Smooth muscle cell (in vitro differentiated cells): ENCODE measurements at regions not wholly inside any gene's neighbourhood (a gene's known extent, or its start where the extent isn't known, plus 50 kb on each side); places are given as distances from the start of the nearest gene placed in this dataset.

Experiments used
- DNase-seq: peaks from one replicate; lab custom pipeline; 2025; ENCODE audit not compliant: unreplicated experiment; lab: John Stamatoyannopoulos, UW
- H2AFZ ChIP-seq: fragments of 200-600 bp; sonication (generic); 2 replicates; pipeline ENCODE4 v1.6.0; 2016; ENCODE audit warnings: antibody characterized with exemption, low read depth, mild to moderate bottlenecking
- H3F3A ChIP-seq: fragments of 200-600 bp; sonication (generic); 2 replicates; pipeline ENCODE4 v1.6.0; 2017; ENCODE audit warnings: antibody characterized with exemption, low read depth
- H3K27ac ChIP-seq: fragments of 200-600 bp; sonication (generic); 2 replicates; pipeline ENCODE4 v1.5.1; 2016; ENCODE audit warnings: low read depth, mild to moderate bottlenecking
- H3K27me3 ChIP-seq: fragments of 200-600 bp; sonication (generic); 2 replicates; pipeline ENCODE4 v1.6.1; 2016; ENCODE audit warnings: low read depth, mild to moderate bottlenecking
- H3K36me3 ChIP-seq: fragments of 200-600 bp; sonication (generic); 2 replicates; pipeline ENCODE4 v1.5.1; 2016; ENCODE audit warnings: low read depth
- H3K4me1 ChIP-seq: fragments of 200-600 bp; sonication (generic); 2 replicates; pipeline ENCODE4 v1.5.1; 2016; ENCODE audit warnings: low read depth
- H3K4me2 ChIP-seq: fragments of 200-600 bp; sonication (generic); 2 replicates; pipeline ENCODE4 v1.6.0; 2016; ENCODE audit warnings: mild to moderate bottlenecking
- H3K4me3 ChIP-seq: fragments of 200-600 bp; sonication (generic); 2 replicates; pipeline ENCODE4 v1.5.1; 2016; ENCODE audit warnings: mild to moderate bottlenecking
- H3K79me2 ChIP-seq: fragments of 200-600 bp; sonication (generic); 2 replicates; pipeline ENCODE4 v1.6.0; 2016; ENCODE audit warnings: low read depth, mild to moderate bottlenecking
- H3K9ac ChIP-seq: fragments of 200-600 bp; sonication (generic); 2 replicates; pipeline ENCODE4 v1.6.0; 2016; ENCODE audit warnings: low read depth
- H3K9me3 ChIP-seq: fragments of 200-600 bp; sonication (generic); replicated peaks from 2 replicates; pipeline ENCODE4 v1.5.1; 2016; ENCODE audit warnings: low read depth
- H4K20me1 ChIP-seq: fragments of 200-600 bp; sonication (generic); 2 replicates; pipeline ENCODE4 v1.6.0; 2016; ENCODE audit warnings: low read depth
- WGBS: methylation state at CpG from one replicate; pipeline ENCODE4 v1.1.7; 2016; ENCODE audit warnings: low lambda C conversion rate; 5-methylcytosine and 5-hydroxymethylcytosine counted together
- TF ChIP-seq, protein P1 (sequence below): fragments of 200-600 bp; sonication (generic); IDR thresholded peaks from 2 replicates; pipeline ENCODE4 v1.5.1; 2017; ENCODE audit warnings: borderline replicate concordance, mild to moderate bottlenecking, antibody characterized with exemption; ENCODE audit not compliant: insufficient read depth, poor library complexity, severe bottlenecking

DNA sequence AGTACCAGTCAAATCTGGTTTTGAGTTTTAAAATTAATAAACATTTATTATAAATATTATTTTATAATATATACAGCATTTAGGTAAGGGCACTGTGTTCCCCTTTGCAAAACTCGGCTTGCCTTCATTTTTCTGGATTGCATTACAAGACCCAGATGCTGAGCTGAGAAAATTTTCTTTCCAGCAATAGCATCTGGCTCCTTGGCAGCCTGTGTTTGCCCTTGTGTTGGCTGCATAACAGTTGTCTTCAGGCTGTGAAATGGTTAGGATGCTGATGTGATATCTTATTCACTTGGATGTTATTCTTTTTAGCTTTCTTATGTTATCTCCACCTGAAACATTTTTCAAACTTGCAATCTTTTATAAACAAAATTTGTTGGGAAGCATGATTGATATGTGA is 784.4 kb downstream of the DACH1 start:
- Histone ChIP-seq H3K27ac (no peak overlapping the region), H3K9ac (no peak overlapping the region), H3K9me3 (no peaks in the 10 kb centered on the region), H3K4me3 (no peak overlapping the region), H2AFZ (no peak overlapping the region), H3K36me3 (no peaks in the 10 kb centered on the region), H3K4me1 (no peaks in the 10 kb centered on the region), H3K27me3 (no peaks in the 10 kb centered on the region), H3K79me2 (no peaks in the 10 kb centered on the region), H3K4me2 (no peak overlapping the region), H3F3A (no peaks in the 10 kb centered on the region), H4K20me1 (no peaks in the 10 kb centered on the region)
- DNase-seq = no peak
- TF ChIP-seq, protein P1, sequence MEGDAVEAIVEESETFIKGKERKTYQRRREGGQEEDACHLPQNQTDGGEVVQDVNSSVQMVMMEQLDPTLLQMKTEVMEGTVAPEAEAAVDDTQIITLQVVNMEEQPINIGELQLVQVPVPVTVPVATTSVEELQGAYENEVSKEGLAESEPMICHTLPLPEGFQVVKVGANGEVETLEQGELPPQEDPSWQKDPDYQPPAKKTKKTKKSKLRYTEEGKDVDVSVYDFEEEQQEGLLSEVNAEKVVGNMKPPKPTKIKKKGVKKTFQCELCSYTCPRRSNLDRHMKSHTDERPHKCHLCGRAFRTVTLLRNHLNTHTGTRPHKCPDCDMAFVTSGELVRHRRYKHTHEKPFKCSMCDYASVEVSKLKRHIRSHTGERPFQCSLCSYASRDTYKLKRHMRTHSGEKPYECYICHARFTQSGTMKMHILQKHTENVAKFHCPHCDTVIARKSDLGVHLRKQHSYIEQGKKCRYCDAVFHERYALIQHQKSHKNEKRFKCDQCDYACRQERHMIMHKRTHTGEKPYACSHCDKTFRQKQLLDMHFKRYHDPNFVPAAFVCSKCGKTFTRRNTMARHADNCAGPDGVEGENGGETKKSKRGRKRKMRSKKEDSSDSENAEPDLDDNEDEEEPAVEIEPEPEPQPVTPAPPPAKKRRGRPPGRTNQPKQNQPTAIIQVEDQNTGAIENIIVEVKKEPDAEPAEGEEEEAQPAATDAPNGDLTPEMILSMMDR = no peak
- 61% methylated on average over 1 of the region's 1 CpG for WGBS

DNA sequence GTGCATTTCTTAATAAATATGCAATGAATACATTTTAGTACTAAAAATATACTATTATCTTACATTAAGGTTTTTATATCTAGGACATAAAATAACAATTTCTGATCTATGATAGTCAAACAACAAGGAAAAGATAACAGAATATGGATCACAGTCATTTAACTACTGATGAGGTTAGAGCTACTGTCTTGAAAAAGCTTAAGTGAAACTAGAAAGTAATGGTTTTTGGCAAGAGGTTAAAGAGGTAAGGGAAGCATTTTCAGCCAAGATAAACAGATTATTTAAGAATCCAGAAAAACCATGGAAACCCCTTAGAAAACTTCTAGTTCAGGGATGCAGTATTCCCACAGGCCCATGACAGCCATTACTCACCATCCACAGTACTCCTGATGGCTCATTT is 787.4 kb downstream of the DACH1 start:
- no peaks in the 10 kb centered on the region for H3K9me3 ChIP-seq
- no peak overlapping the region for H2AFZ ChIP-seq
- peaks cover 8% of the 10 kb centered on the region for H3K4me1 ChIP-seq
- H3K79me2 ChIP-seq = no peaks in the 10 kb centered on the region
- no peaks in the 10 kb centered on the region for H3F3A ChIP-seq
- no peak overlapping the region for H3K4me2 ChIP-seq
- TF ChIP-seq, protein P1 = no peak
- no peaks in the 10 kb centered on the region for H3K27me3 ChIP-seq
- H3K9ac ChIP-seq = no peak overlapping the region
- no peaks in the 10 kb centered on the region for H3K36me3 ChIP-seq
- no peak overlapping the region for H3K27ac ChIP-seq
- H4K20me1 ChIP-seq = no peaks in the 10 kb centered on the region
- no peak overlapping the region for H3K4me3 ChIP-seq
- no peak for DNase-seq

DNA sequence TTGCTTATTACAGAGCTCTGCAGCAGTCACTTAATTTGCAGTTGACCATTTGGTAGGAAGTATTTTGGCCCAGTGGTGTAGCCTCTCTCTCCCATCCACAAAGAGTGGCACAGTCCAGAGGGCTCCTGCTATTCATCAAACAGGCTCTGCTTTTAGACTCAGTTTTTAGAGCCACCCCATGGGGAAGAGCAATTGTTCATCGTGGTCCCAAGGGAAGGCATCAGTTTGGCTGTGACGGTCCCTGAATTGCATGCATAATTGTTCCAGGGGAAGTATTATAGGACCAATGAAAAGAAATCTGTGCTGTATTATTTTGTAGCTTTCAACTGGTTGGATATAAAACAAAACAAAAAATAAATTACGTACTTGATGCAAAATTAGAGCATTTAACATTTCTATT is 799.0 kb downstream of the DACH1 start:
- H3K36me3 ChIP-seq = no peaks in the 10 kb centered on the region
- WGBS = 97% methylated on average over 3 of the region's 3 CpGs
- TF ChIP-seq, protein P1 = no peak

DNA sequence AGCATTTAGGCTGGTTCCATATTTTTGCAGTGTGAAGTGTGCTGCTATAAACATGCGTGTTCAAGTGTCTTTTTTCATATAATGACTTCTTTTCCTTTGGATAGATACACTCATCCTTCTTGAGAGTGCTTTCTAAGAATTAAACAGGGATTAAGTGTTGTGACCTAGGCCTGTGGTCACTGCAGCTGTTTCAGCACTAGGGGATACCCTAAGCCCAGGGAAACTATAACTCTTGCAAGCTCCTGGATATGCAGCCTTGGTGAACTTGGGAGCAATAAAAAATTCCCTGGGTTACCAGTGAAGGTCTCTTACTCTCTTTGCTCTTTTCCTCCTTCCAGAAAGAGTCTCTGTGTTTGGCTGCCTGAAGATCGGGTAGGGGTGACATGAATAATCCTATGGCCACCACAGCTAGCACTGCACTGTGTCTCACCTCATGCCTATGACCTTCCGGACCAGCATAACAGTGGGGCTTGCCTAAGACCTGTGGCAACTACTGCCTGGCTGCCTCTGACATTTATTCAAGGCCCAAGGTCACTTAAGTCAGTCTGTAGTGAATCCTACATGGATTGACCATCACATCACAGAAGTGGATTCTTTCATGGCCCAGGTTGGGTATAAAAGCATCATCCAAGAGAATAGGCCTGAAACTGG is 799.7 kb downstream of the DACH1 start:
- no peaks in the 10 kb centered on the region for H4K20me1 ChIP-seq
- no peaks in the 10 kb centered on the region for H3K9me3 ChIP-seq
- no peaks in the 10 kb centered on the region for H3K4me1 ChIP-seq
- 87% methylated on average over 3 of the region's 3 CpGs for WGBS
- H3F3A ChIP-seq = no peaks in the 10 kb centered on the region
- no peak overlapping the region for H3K27ac ChIP-seq
- no peak overlapping the region for H2AFZ ChIP-seq
- no peaks in the 10 kb centered on the region for H3K27me3 ChIP-seq
- no peak overlapping the region for H3K4me3 ChIP-seq
- DNase-seq = no peak
- TF ChIP-seq, protein P1 = no peak
- no peaks in the 10 kb centered on the region for H3K79me2 ChIP-seq
- no peak overlapping the region for H3K9ac ChIP-seq
- no peak overlapping the region for H3K4me2 ChIP-seq
- no peaks in the 10 kb centered on the region for H3K36me3 ChIP-seq

More for the DNA sequence above, 799.0 kb downstream of the DACH1 start:
- Histone ChIP-seq H3K9ac (no peak overlapping the region), H3K4me2 (no peak overlapping the region), H3K4me1 (peaks cover 3% of the 10 kb centered on the region), H2AFZ (no peak overlapping the region), H3K27ac (no peak overlapping the region), H3F3A (no peaks in the 10 kb centered on the region), H3K27me3 (no peaks in the 10 kb centered on the region), H3K4me3 (no peak overlapping the region), H3K79me2 (no peaks in the 10 kb centered on the region), H3K9me3 (no peaks in the 10 kb centered on the region), H4K20me1 (no peaks in the 10 kb centered on the region)
- DNase-seq = no peak
